D721Med (cell line): ENCODE measurements at regions not wholly inside any gene's neighbourhood (a gene's known extent, or its start where the extent isn't known, plus 50 kb on each side); places are given as distances from the start of the nearest gene placed in this dataset.

Experiments
- DNase-seq: peaks from one replicate; pipeline ENCODE4 v3.0.0; 2011; ENCODE audit warnings: low spot score; ENCODE audit not compliant: insufficient read length
- FAIRE-seq: peaks from 2 replicates; lab custom pipeline; 2011; peaks lifted over from hg19 to GRCh38; lab: Jason Lieb, UNC
- CTCF ChIP-seq: IDR thresholded peaks from 2 replicates; pipeline ENCODE4 v1.5.1; 2012; ENCODE audit warnings: mild to moderate bottlenecking, control low read depth; ENCODE audit not compliant: insufficient read depth; ENCODE audit errors: missing control alignments

GRCh38 chr1:221933814-221934213, 191.9 kb upstream of the DUSP10 start:
- no peak for TF ChIP-seq CTCF
- FAIRE-seq = no peak
- DNase-seq = no peak

- no peak for TF ChIP-seq CTCF
- FAIRE-seq = no peak
- DNase-seq = no peak
These were observed 184.6 kb upstream of the DUSP10 start for GRCh38 chr1:221926441-221926840.

- no peak for TF ChIP-seq CTCF
- DNase-seq (no peak), FAIRE-seq (no peak)
These were observed 184.1 kb upstream of the DUSP10 start for GRCh38 chr1:221925947-221926346.

- DNase-seq = no peak
- FAIRE-seq = no peak
- no peak for TF ChIP-seq CTCF
These were observed 182.2 kb upstream of the DUSP10 start for GRCh38 chr1:221923929-221924598.

GRCh38 chr1:221921936-221922335, 180.0 kb upstream of the DUSP10 start:
- FAIRE-seq (no peak), DNase-seq (no peak)

GRCh38 chr1:221919743-221920142, 177.9 kb upstream of the DUSP10 start:
- no peak for TF ChIP-seq CTCF
- DNase-seq (no peak), FAIRE-seq (no peak)

More at GRCh38 chr1:221921936-221922335, 180.0 kb upstream of the DUSP10 start:
- TF ChIP-seq CTCF = no peak

GRCh38 chr1:221919341-221919740, 177.5 kb upstream of the DUSP10 start:
- FAIRE-seq (no peak), DNase-seq (no peak)
- no peak for TF ChIP-seq CTCF
